Colonic mucosa (tissue), 4 donors: ENCODE measurements at regions not wholly inside any gene's neighbourhood (a gene's known extent, or its start where the extent isn't known, plus 50 kb on each side); places are given as distances from the start of the nearest gene placed in this dataset.

ENCODE experiments used
- DNase-seq: peaks from one replicate; pipeline ENCODE4 v3.0.0-alpha.2; 2020
- H3K27ac ChIP-seq: fragments of 200-600 bp; one replicate; pipeline ENCODE4 v1.8.0; 2021
- H3K27me3 ChIP-seq: fragments of 200-600 bp; one replicate; pipeline ENCODE4 v1.8.0; 2021
- H3K36me3 ChIP-seq: fragments of 200-600 bp; one replicate; pipeline ENCODE4 v1.8.0; 2021
- H3K4me1 ChIP-seq: fragments of 200-600 bp; one replicate; pipeline ENCODE4 v1.8.0; 2021; ENCODE audit warnings: mild to moderate bottlenecking
- H3K4me3 ChIP-seq: fragments of 200-600 bp; one replicate; pipeline ENCODE4 v1.8.0; 2021
- H3K9ac ChIP-seq, 2 donors: one replicate each; pipeline ENCODE4 v1.7.0; 2013; ENCODE audit warnings: control low read depth in 2 of 2, low read depth in 2 of 2, low read length in 2 of 2
- H3K9me3 ChIP-seq: fragments of 200-600 bp; one replicate; pipeline ENCODE4 v1.8.0; 2021
- intact Hi-C: fragments of 100-400 bp; cut with DNase I; formaldehyde crosslinking; loops from one replicate; pipeline ENCODE4 v1.14.1; 2022
- TF ChIP-seq, protein P1 (sequence below): fragments of 200-600 bp; IDR thresholded peaks from one replicate; pipeline ENCODE4 v1.8.0; 2022; ENCODE audit warnings: antibody characterized with exemption, mild to moderate bottlenecking
- donor health status: healthy.
- donor health status: DM: no; HTN: no; CAD: no.
- donor health status: DM: no; HTN: no; CAD: no.

DNA sequence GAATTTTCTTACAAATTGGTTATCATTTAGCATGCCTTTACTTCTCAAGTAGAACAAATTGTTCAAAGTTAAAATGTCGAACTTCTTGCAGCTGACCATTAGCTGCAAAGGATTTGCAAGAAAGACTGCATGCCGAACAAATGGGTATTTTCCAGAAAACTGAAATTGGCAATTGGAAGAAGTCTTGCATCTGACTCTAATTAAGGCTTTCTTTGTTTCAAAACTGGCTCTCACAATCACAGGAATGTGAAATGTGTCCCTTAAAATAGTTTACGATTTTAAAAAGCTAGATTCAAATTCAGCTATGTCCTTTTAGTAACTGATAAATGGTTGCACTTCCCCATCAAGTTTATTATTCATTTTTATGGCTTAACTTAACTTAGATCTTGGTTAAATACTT, 207.9 kb downstream of the ARL4A start:
- TF ChIP-seq, protein P1, sequence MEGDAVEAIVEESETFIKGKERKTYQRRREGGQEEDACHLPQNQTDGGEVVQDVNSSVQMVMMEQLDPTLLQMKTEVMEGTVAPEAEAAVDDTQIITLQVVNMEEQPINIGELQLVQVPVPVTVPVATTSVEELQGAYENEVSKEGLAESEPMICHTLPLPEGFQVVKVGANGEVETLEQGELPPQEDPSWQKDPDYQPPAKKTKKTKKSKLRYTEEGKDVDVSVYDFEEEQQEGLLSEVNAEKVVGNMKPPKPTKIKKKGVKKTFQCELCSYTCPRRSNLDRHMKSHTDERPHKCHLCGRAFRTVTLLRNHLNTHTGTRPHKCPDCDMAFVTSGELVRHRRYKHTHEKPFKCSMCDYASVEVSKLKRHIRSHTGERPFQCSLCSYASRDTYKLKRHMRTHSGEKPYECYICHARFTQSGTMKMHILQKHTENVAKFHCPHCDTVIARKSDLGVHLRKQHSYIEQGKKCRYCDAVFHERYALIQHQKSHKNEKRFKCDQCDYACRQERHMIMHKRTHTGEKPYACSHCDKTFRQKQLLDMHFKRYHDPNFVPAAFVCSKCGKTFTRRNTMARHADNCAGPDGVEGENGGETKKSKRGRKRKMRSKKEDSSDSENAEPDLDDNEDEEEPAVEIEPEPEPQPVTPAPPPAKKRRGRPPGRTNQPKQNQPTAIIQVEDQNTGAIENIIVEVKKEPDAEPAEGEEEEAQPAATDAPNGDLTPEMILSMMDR = no peak
- no peak for DNase-seq
- Histone ChIP-seq H3K27ac (no peak overlapping the region), H3K9ac (no peak overlapping the region), H3K27me3 (no peaks in the 10 kb centered on the region), H3K4me1 (no peaks in the 10 kb centered on the region), H3K4me3 (no peak overlapping the region), H3K36me3 (no peaks in the 10 kb centered on the region), H3K9me3 (no peaks in the 10 kb centered on the region)
- intact Hi-C loops = no loop called here

DNA sequence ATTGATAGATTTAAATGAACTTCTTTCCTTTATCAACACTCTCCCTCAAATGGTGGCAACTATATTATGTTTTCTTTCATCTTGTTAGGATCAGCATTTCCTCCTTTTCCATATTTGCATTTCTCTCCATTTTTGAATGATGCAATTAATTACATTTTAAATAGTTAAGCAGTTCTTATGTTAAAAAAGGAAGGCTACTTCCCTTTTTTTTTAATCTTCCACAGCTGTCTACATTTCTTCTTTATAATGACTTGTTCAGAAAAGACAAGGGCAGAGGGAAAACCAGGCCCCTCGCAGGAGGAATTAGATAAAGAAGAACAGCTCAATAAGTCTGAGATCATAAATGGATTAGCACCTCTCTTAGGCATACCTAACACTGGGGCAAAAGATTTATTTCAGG, 208.9 kb downstream of the ARL4A start:
- Histone ChIP-seq H3K27me3 (no peaks in the 10 kb centered on the region), H3K36me3 (no peaks in the 10 kb centered on the region), H3K4me3 (no peak overlapping the region), H3K9ac (no peak overlapping the region), H3K27ac (no peak overlapping the region), H3K4me1 (no peaks in the 10 kb centered on the region), H3K9me3 (no peaks in the 10 kb centered on the region)
- TF ChIP-seq, protein P1 = no peak
- DNase-seq = no peak
- intact Hi-C loops = no loop called here

DNA sequence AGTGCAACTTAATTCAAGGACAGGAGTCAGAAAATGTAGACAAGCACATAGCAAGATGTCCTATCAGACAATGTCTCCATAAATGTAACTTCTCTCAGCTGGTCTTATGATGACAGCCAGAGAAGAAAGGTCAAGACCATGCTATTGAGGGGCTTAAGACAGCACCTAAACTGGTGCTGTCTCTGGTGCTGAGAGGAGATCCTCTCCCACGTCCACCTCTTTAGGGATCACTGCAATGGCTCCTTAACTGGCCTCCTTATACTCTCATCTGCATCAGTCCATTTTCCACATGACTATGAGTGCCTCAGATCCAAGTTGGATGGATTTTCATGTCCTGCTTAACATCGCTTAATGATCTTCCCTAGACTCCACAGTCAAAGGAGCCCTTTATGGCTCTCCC, 210.6 kb downstream of the ARL4A start:
- H3K4me3 ChIP-seq = no peak overlapping the region
- H3K4me1 ChIP-seq = no peaks in the 10 kb centered on the region
- TF ChIP-seq, protein P1 = no peak
- intact Hi-C loops = no loop called here
- no peaks in the 10 kb centered on the region for H3K27me3 ChIP-seq
- no peak for DNase-seq
- H3K27ac ChIP-seq = no peak overlapping the region
- no peaks in the 10 kb centered on the region for H3K36me3 ChIP-seq
- no peaks in the 10 kb centered on the region for H3K9me3 ChIP-seq
- H3K9ac ChIP-seq = no peak overlapping the region

DNA sequence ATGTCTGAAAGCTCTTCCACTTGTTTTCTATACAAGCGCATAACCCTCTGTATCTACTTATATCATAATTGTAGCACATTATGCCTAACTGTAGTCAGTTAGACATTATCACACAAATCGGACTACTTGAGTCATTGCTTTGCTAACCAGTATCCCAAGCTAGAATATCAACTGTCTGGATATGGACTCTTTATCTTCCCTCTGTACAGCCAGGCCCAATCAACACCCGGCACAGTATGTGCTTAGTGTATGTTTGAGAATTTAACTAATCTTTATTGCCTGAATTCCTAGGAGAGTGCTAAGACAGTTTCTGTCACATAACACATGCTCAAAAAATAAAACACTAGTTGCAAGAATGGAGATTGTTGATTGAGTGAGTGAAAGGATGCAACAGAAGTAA, 211.2 kb downstream of the ARL4A start:
- H3K4me1 ChIP-seq = no peaks in the 10 kb centered on the region
- no peak overlapping the region for H3K9ac ChIP-seq
- no peak overlapping the region for H3K27ac ChIP-seq
- H3K4me3 ChIP-seq = no peak overlapping the region
- TF ChIP-seq, protein P1 = no peak
- no peaks in the 10 kb centered on the region for H3K9me3 ChIP-seq
- intact Hi-C loops = no loop called here
- no peak for DNase-seq
- H3K27me3 ChIP-seq = no peaks in the 10 kb centered on the region
- H3K36me3 ChIP-seq = no peaks in the 10 kb centered on the region

DNA sequence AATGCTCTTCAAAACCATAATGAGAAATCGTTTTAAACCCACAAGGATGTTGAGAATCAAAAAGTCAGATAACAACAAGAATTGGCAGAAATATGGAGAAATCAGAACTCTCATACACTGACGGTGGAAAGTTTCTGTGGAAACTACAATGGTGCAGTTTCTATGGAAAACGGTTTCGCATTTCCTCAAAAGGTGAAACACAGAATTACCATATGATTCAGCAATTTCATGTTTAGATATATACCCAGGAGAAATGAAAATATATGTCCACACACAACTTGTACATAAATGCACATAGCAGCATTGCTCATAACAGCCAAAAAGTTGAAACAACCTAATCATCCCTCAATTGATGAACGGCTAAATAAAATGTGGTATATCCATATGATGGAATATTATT, 218.2 kb downstream of the ARL4A start:
- TF ChIP-seq, protein P1 = no peak
- Histone ChIP-seq H3K27me3 (no peaks in the 10 kb centered on the region), H3K4me1 (no peaks in the 10 kb centered on the region), H3K9ac (no peak overlapping the region), H3K4me3 (no peak overlapping the region), H3K9me3 (no peaks in the 10 kb centered on the region), H3K27ac (no peak overlapping the region), H3K36me3 (no peaks in the 10 kb centered on the region)
- intact Hi-C loops = no loop called here
- DNase-seq = no peak

DNA sequence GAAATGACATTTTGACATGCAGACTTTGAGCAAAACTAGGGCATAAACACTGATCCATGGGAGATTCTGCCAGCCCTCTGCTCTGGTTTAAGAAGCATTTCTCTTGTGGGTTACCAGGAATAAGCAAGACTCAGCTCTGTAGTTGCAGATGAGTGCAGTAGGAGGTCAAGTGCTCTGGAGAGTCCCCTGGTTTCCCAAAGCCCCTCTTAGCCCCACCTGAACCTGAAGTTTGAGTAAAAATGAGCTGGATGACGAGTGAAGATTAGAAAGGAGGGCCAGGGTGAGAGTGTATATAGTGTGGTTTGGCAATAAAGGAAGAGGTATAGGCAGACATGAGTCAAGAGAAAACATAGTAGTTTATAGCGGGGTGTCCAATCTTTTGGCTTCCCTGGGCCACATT, 220.3 kb downstream of the ARL4A start:
- no peak overlapping the region for H3K9ac ChIP-seq
- no peaks in the 10 kb centered on the region for H3K27me3 ChIP-seq
- intact Hi-C loops = no loop called here
- H3K4me3 ChIP-seq = no peak overlapping the region
- H3K36me3 ChIP-seq = no peaks in the 10 kb centered on the region
- no peaks in the 10 kb centered on the region for H3K4me1 ChIP-seq
- no peaks in the 10 kb centered on the region for H3K9me3 ChIP-seq
- TF ChIP-seq, protein P1 = no peak
- no peak for DNase-seq
- no peak overlapping the region for H3K27ac ChIP-seq
